Activated CD4-positive, alpha-beta T cell treated with anti-CD3 and anti-CD28 coated beads, Interleukin-10, Interleukin-2, amounts not matched to agents 100 ng/mL and 50 ng/mL, durations not matched to agents 16 hours and 8 hours (primary cell): ENCODE measurements at regions not wholly inside any gene's neighbourhood (a gene's known extent, or its start where the extent isn't known, plus 50 kb on each side); places are given as distances from the start of the nearest gene placed in this dataset.

Experiments used
- DNase-seq: peaks from one replicate; pipeline ENCODE4 v3.0.0-alpha.2; 2020

- no peak for DNase-seq
Observed at GRCh38 chr2:15107137-15107536, 454.0 kb downstream of the NBAS start.

DNA sequence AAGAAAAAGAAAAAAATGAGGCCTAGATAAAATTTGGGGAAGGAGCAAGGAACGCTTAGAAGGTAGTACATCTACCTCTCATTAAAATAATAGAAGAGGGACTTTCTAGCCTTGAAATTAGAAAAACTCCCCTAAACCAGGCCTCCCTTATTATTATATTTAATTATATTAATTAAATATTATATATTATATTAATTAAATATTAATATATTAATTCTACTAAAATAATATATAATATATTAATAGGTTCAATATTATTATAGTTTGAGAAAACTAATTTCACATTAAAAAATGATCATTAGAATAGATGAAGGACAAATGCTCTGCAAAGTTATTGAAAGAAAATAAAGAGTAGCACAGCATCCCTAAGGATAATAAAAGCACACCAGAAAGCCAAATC, 449.4 kb downstream of the NBAS start:
- DNase-seq: no peak

DNA sequence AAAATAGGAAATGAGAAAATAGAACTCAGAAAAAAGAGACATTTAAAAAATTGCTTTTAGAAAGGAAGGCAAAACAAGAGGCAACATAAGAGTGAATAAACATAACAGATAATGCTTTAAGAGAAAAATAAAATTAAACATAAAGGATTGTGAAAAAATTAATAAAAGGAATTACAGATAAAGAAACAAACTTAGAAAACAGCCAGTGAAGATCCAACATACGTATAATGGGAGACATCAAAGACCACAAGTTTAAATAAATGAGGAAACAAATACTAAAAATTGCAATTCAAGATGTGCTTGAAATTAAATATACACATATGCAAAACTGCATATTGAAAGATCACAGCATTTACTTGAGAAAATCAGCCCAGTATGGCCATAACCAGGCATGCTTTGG, 448.9 kb downstream of the NBAS start:
- no peak for DNase-seq

GRCh38 chr2:15115776-15116175, 445.4 kb downstream of the NBAS start:
- DNase-seq: no peak

- no peak for DNase-seq
Observed at GRCh38 chr2:15116830-15117229, 444.3 kb downstream of the NBAS start.
